NCI-H1694 (cell line): ENCODE measurements at regions not wholly inside any gene's neighbourhood (a gene's known extent, or its start where the extent isn't known, plus 50 kb on each side); places are given as distances from the start of the nearest gene placed in this dataset.

Source experiments
- DNase-seq: peaks from one replicate; lab custom pipeline; 2025; lab: John Stamatoyannopoulos, UW

DNA sequence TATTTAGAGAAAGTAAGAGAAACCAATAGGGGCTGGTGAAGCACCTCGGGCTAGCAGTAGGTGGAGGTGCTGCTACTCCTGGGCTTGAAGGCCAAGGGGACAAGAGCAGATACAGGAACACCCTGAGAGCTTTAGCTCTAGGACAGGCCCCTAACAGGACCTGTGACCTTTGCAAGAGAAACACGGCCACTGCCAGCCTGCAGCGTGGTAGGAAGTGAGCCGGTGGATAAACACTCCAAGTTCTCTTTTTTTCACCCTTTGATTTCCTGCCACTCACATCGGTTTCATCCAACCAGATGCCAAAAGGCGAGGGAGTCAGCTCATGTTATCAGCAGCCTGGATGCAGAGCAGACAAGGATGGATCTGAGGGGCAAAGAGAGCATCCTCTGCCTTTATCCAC, 66.8 kb upstream of the SPRED2 start:
- no peak for DNase-seq

DNA sequence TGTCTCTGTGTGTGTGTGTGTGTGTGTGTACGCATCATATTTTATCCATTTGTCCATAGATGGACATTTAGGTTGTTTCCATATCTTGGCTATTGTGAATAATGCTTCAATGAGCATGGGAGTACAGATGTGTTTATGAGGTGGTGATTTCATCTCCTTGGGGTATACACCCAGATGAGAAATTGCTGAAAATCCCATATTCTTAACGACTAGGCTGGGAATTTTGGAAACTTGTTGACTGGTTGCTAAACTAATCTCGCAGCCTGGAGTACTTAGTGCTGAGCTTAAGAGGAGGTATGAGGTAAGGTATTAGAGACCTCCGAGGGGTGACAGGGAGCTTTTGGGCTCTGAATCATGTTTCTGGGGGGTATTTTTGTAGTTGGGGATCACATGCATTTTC, 66.0 kb upstream of the SPRED2 start:
- DNase-seq = no peak

- no peak for DNase-seq
Measured at GRCh38 chr2:65495251-65495877, 63.0 kb upstream of the SPRED2 start.

- no peak for DNase-seq
Measured at GRCh38 chr2:65494078-65494477, 61.7 kb upstream of the SPRED2 start.

DNA sequence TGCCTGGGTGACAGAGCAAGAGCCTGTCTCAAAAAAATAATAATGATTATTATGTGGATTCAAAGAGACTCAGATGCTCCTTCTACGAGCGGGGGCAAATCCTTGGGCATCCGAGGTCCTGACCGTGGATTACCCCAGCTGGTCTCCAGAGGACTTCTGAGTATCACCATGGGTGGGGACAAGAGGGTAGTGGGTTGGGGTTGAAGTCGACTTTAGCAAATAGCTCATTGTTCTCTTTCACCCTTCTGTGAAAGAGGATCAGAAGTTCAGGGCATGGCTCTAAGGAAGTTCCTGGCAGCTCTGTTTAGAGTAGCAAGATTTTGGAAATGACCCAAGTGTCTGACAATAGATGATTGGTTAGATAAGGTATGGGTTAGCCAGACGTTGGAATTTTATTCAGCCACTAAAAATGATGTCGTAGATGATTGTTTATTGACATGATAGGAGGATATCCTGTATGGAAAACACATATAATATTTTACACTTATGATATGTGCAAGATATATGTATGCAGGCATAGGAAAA, 59.0 kb upstream of the SPRED2 start:
- no peak for DNase-seq

- no peak for DNase-seq
Measured at GRCh38 chr2:65490222-65490621, 57.8 kb upstream of the SPRED2 start.

DNA sequence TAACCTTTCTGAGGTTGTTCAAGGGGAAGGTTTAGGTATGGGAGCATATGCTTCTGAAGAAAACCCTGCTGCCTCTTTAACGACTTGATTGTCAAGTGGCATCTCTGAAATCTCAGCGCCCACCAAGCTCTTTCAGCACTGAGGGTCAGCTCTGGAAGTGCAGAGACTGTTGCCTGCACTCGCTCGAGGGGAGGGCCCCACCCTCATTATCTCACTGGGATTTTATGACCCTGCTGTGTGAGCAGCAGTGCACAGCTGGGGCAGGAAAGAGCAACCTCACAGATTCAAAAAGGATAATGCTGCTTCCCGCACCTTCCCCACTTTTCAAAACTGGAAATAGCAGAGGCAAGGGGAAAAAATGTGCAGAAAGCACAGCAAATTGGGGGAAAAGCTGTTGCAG, 56.9 kb upstream of the SPRED2 start:
- DNase-seq = no peak

GRCh38 chr2:65488527-65488926, 56.1 kb upstream of the SPRED2 start:
- DNase-seq = no peak

DNA sequence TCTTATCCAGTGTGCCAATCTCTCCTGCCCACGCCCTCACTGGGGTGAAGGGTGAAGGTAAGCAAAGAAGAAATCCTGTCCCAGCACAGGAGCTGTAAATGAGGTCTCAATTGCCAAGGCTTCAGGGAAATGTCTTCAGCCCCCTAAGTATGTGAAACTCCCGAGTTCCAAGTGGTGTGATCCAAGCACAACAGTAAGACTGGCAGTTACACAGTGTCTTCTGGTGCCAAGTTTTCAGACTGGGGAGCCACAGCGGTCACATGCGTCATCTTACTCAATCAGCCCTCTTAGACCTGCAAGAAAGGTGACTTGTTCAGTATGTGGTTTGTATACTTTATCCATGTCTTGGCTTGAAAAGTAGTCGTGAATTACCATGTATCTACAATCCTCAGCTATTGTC, 55.0 kb upstream of the SPRED2 start:
- DNase-seq = no peak

GRCh38 chr2:65486802-65487201, 54.4 kb upstream of the SPRED2 start:
- no peak for DNase-seq

DNA sequence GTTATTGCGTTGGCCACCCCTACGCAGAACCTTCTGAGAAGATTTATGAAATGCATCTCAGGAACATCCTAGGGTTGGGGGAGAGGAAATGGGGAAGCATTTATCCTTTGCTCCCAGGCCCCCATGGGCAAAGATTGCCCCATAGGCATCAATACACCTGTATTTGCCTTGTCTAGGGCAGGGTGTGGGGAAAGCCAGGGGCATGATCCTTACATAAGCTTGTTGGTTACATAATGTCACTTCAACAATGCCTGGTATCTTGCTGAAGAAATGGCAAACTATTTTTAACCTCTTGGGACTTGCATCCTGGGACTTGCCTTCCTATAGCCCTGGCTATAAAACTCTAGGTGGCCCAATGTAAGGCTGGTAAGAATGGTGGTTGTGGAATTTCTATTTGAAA, 53.9 kb upstream of the SPRED2 start:
- no peak for DNase-seq

GRCh38 chr2:65485839-65486238, 53.4 kb upstream of the SPRED2 start:
- DNase-seq = no peak

- DNase-seq = no peak
Measured at GRCh38 chr2:65483763-65484162, 51.4 kb upstream of the SPRED2 start.

- DNase-seq = no peak
Measured at GRCh38 chr2:65482971-65483370, 50.6 kb upstream of the SPRED2 start.
